Stimulated activated CD8-positive, alpha-beta memory T cell treated with anti-CD3 and anti-CD28 coated beads, Interleukin-4, amount 100 ng/mL, for 1 hour (primary cell): ENCODE measurements at regions not wholly inside any gene's neighbourhood (a gene's known extent, or its start where the extent isn't known, plus 50 kb on each side); places are given as distances from the start of the nearest gene placed in this dataset.

Experiments
- DNase-seq, 2 donors: peaks; one replicate each; pipeline ENCODE4 v3.0.0-alpha.2; 2020; ENCODE audit warnings: low read depth in 2 of 2, low spot score in 1 of 2

DNA sequence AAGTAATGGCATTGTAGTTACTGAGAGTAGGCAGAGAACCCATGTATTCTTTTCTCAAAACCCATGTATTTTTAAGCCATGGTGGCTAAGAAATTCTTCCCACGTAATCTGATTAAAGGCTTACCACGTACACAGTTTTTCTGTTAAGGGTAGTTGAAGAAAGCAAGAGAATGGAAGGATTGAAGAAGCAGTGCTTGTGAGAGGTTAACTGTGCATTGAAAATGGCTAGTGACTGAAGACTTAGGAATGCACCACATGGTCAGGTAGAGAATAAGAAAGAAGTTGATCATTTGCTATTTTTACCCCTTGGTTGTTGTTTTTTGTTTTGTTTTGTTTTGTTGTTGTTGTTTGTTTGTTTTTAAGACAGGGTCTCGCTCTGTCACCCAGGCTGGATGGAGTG, 178.9 kb upstream of the SNX7 start:
- DNase-seq: no peak

DNA sequence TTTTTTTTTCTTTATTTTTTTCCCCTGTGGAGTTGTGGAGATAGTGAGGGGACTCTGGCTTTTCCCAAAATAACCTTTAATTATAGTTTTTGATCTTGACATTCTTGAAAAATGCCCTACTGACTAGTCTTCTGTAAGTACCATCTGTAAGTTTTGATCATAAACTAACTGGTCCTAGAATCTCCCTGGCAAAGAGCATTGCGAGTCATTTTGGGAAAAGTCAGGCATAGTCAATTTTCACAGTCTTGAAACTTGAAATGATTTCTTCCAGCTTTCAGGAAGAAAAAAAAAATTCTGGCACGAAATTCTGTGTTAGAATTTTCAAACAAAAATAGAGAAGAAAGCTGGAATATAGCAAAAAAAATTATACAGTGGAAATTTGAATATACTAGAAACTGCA, 181.2 kb upstream of the SNX7 start:
- DNase-seq: no peak

DNA sequence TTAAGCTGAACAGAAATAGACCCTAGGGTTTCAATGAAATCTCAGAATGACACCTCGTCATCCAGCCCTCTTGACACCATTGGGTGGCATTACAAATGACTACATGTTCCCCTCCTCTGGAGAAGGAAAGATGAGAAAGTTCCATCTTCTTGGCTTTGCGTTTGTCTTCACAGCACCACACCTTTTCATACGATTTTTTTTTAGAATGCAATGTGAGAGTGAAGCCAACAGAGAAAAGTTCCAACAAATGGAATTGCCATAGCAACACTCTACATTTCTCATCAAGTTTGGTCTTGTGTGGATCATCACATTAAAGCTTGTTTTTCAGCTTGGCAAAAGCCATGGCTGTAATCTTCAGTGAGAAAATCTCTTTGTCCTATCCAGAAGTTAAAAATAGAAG, 183.4 kb upstream of the SNX7 start:
- no peak for DNase-seq

DNA sequence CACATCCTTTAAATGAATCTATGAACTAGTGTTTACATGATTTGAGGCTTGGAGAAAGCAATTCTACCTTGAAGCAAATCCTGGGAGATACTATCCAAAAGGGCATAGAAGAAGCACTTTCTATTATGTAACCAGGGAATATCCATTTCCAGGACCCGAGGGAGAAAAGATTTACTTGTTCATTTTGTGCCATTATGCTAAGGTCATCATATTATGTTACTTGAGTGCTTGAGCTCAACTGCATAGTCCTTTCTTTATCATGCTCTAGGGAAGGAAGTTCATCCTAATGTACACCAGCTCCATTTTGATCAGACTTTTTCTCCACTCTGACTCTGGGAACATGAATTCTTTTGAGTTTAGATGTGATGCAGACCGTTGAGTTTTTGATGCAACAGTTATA, 188.6 kb upstream of the SNX7 start:
- DNase-seq: no peak

DNA sequence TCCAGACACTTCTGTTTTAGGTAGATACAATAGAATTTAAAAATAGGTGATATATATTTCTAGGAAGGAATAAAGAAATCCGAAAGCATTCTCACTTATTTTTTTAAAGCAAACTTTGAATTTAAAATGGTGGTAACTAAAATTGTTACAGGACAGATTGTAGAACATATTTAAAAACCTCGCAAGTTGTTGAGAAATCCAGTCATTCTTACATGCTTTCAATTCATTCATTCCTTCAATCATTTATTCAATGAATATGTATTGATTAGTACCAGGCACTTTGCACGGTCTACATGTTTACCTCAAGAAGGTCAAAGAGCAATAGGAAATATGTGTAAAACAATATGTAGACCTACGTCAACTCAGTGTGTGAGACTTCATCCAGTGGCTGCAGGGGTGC, 189.9 kb upstream of the SNX7 start:
- DNase-seq: no peak

DNA sequence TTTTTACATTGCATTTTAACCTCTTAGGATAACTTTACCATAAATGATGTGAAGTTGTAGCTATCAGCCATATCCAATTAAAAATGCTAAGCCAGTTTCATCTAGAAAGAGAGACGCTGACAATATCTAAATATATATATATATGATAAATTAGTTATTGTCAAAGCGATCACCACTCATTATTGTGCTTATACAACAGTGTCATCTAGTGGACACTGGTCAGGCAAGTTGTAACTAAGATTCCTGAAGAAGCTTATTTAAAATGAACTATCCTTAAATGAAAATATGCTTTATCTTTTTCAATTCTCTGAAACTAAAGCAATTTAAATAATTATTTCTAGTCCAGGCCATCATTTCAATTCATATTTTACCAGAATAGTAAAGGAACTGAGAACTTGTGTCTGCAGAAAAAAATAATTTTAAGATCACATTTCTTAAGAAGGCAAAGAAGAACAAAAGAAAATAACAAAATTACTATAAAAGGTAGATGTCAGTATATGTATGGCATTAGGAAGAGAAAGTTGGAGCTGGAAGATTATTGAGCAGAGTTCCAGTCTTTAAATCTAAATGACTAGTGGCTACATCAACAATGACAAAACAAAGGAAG, 193.3 kb upstream of the SNX7 start:
- DNase-seq: no peak

DNA sequence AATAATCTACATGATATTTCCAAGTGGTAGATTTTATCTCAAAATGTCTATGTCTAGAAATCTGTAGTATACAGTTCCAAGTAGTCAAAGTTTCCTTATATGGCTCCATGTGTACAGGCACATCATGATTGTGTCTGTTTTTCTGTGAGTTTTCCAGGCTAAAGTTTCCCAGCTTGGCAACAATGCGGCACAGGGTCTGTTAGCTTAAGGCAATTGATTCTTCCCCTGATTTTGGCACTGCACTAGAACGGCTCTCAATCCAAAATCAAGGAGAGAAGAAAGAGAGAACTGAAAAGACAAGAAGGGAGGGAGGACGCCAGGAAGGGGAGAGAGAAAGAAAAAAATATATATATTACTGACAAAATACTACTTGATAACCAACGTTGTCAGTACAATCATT, 193.9 kb upstream of the SNX7 start:
- DNase-seq: no peak

DNA sequence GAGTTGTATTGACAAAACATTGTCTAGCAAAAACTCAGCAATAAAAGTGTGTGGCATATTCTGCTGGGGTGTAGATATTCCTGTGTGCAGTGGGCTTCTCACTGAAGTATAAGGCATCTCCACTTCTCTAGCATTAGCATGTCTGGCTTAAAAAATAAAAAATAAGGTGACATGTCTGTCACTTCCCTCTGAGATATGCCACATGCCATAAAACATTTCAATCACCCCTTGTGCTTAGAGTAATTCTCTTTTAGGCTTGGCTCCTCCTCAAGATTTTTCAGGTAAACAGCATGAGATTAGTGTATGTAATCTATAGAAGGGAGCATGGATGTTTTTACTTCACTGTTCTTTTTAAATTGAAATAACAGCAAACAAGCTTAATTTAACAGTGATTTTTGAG, 194.4 kb upstream of the SNX7 start:
- no peak for DNase-seq

DNA sequence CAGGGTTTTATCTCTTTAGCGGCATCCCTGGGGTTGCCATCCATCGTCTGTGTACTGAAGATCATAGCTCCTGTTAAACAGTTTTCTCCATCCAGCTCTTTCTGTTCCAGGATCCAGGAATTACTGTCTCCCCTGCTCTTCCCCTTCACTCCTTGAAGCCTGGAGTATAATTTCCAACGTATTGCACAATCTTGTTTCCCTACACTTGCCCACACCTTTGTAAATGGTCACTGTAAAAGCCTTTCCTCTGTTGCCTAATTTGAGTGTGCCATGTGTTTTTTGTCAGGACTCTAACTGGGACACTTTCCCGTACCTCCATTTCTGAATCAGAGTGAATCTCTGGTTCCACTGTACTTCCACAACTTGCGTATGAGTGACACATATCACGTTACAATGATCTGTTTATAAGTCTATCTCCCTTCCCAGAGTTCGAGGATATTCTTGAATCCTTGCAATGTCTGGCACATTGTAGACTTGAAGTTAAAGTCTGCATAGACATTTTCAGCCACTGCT, 199.6 kb upstream of the SNX7 start:
- no peak for DNase-seq

DNA sequence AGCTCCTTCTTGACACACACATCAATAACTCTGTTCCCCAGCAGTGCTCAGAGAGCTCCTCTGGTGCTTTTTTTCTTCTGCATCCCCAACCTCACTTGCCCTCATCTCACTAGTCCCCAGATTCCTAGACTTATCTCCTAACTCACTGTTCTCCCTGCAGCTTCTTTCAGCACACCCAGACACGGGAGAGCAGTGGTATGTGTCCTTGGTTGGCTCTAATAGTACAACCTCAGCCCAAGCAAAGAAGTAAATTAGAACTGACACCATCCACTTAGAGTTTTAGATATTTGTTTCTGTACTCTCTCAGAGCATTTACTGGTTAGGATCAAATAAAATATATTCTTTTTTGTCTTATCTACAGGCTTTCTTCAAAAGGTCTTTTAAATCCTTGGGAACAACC, 201.4 kb upstream of the SNX7 start:
- no peak for DNase-seq

DNA sequence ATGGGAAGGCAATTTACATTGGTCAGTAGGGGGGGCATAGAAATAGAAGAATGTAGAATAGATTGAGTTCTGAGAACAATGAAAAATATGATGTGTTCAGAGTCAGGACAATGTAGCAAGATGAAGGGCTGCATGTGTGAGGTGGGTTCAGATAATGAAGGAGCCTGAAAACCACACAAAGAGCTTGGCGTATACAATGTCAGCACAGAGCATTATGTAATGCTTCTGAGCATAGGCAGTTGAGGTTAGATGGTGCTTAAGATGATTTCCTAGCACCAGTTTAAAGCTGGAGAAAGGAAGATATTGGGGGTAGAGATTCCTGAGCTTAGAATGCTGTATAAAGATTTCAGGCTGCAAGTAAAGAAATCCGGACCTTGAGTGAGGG, 202.0 kb upstream of the SNX7 start:
- no peak for DNase-seq

DNA sequence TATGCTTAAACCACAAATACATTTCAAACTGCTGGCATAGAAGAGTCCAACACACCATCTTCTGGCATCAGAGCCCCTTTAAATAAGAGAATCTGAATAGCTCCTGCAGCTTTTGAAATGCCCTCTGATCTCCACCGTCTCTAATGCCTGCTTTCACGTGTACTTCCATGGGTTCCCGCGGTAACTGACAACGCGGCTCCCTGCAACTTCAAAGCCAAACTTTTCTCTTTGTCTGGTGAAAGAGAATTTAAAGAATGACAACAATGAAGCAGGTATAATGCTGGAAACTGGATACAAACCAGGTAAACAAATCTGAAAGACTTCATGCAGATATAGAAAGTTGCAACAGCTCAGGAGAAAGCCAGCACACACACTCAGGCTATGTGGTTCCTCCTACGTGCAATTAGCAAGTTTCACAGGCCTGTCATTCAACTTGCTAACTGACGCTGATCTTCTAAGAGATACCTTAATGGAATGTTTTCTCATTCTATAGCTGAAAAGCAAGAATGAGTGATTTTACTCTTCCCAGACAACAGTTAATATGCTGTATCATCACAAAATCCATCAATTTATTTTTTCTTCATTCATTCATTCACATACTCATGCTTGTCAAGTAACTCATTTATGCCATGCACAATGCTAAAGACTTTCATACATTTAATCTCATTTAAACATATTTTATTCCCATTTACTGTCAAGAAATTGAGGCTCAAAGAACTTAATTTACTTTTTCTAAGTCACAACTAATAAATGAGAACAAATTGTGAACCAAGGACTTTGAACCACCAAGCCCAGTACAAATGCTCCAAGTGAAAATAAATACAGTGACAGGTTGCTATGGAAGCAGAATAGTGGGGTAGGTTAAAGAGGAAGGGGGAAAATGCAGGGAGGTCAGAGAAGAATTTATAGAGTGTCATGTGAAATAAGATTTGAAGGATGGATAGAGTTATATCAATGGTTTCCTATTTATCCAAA, 202.7 kb upstream of the SNX7 start:
- no peak for DNase-seq

DNA sequence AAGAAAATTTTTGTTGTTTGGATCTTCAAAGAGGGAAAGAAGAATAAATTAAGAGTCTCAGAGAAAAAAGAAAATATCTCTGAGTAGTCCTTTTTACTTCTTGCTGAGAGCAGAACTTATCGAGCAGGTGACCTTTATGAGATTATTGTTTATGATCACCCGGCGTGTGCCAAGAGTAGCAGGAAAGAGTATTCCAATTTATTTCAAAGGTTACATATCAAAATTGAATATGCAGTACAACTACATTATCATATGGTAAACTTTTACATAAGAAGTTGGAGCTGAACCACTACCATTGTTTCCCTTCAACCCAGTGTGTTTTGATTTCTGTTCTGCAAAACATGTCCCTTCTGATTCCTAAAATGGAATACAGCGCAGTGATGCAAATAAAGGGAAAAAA, 204.3 kb upstream of the SNX7 start:
- no peak for DNase-seq

DNA sequence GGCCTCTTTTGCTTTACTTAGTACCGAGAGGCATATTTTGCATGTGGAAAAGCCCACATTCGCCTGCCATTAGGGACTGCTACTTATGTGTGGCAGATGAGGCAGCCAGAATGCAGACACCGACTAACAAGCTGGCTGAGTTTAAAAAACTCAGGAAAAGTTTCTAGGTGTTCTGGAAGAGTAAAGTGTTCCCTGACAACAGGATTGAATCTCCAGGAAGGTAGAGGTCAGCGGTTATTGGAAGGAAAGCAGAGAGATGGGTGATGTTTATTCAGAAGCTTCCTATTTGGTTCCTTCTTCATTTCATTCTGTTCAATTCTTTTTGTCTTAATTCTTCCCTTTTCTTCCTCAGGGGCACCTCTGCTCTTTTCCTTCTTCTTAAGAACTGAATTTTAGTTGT, 206.9 kb upstream of the SNX7 start:
- DNase-seq: no peak

DNA sequence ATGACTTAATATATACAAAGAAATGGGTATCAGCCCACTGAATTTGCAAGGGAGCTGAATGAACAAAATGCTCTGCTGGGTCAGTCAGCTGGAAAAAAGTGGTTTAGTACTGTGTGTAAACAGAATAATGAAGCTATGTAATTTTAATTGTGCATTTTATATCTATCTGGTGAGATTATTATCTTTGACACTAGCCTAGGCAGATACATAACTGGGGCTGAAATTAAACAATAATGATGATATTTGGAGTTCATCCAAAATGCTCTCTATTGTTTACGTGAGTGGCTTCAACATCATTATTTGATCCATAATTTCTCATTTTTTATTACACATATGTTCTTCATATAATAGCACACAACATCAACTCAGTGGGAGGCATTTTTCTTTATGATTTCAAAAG, 208.5 kb upstream of the SNX7 start:
- DNase-seq: no peak

DNA sequence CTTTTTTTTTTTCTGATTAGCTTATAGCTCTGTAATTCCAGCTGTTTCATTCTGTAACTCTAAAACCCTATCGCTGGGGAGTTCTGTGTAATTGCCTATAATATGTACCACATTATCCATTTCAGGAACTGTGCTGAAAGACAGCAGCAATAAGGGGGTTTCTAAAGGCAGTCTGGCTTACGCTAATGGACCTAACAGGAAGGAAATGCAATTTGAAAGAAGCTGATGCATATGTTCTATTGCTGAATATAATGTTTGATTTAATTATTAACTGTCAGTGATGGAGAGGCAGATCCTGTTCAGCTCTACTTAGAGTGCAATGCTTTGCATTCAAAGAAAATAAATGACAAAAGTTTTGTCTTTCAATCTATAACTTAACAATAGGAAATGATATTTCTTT, 209.4 kb upstream of the SNX7 start:
- no peak for DNase-seq

DNA sequence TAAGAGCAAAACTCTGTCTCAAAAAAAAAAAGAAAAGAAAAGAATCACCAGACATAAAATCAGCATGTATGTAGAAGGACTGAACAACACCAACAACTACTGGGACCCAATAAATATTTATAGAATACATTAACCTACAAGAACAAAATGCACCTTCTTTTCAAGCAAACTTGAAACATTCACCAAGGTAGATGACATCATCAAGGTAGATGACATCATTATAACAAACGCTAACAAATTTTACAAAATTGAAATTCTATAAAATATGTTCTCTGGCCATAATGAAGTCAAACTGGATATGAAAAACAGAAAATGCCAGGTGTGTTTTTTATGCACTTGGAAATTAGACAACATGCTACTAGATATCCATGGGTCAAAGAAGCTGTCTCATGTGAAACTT, 220.2 kb upstream of the SNX7 start:
- no peak for DNase-seq

DNA sequence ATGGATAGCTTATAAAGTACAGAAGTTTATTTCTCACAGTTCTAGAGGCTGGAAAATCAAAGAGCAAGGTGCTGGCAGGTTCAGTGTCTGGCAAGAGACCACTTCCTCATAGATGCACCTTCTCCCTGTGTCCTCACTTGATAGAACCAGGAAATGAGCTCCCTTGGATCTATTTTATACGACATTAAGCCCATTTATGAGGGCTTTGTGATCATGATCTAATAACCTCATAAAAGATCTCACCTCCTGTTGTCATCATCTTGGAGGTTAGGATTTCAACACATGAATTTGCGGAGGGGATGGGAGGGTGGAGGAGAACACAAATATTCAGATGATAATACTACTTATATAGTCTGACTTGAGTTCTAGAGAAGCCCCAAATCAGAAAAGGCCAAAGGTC, 222.1 kb upstream of the SNX7 start:
- no peak for DNase-seq

DNA sequence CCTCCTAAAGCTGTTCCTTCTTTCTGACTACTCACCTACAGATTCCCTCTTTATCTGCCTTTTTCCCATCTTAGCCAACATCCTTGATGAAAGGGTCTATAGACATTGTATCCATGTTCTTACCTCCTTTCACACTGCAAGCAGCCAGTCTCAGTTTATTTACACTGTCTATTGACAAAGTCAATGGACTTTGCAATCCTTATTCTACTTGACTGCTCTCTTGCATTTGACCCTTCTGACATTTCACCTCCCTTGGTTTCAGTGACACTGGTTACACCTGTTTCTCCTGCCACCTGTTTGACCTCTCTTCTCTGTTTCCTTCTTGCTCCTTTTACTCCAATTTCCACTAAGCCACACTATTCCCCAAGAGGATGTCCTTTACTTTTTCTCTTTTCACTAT, 224.0 kb upstream of the SNX7 start:
- DNase-seq: no peak

DNA sequence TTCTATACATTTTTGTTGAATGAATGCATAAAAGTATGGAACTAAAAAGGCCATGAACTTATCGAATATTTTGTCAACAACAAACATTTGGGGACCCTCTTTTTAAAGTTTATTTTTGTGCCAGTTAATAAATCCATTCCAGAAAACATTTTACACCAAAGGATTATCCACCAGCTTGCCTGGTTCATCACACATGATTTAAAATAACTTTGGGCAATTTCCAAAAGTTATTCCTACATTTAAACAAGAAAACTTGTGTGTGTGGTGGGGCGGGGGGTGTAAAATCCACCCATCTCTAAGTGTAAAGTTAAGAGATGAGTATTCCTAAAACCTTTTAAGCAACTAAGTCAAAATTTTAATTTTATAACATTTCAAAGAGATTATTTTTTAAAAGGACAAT, 224.5 kb upstream of the SNX7 start:
- no peak for DNase-seq

DNA sequence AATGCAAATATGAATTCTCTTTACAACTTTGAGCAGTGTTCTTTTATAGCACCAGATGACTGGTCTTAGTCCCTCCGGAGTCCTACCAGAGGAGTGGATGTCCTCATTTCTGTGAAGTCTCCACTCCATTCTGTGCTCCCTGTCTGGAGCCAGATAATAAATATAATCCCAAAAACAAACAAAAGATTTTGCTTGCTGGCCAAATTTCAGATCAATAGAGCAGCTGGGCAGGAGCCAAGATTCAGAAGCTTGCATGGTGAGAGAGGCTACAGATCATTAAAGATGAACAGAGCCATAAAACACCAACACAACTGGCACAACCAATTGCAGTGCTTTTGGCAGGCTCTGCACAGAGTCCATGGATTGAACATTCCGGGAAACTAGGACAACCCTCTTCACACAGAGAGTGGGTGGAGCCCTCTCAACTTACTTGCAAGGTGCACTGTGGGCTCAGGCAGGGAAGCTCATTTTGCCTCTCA, 231.5 kb upstream of the SNX7 start:
- no peak for DNase-seq

DNA sequence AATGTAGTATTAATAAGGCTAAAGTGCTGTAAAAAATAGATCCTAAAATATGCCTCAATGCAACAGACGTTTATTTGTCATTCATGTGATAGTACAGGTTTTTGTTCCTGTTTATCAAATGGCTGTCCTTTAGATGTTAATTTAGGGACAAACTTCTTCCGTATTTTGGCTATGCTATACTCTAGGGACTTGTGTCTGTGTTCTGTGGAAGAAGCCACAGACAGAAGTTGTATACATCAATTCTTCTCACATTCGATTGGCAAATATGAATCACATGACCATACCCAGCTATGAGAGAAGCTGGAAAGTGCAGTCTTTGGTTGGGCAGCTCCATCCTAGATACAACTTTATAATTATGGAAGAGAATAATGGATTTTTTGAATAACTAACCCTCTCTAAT, 232.7 kb upstream of the SNX7 start:
- no peak for DNase-seq

DNA sequence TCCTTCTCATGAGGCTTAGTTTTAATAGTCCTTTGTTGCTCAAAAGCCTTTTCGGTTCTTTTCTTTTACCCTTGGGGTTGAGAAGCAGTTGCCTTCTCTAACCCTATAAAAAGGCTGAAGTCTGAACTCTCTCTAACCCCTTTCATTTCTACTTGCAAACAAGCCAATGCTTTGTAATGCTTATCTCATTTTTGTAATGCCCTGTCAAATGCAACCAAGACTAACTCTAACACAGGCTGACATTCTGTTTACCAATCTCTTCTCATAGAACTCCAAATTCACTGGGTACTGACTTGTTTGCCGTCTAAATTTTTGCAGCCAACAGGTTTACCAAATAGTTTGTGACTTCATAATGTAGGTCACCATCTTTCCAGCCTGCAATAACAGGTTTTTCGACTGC, 233.9 kb upstream of the SNX7 start:
- DNase-seq: no peak
